ENCODE measurements at regions not wholly inside any gene's neighbourhood (a gene's known extent, or its start where the extent isn't known, plus 50 kb on each side); places are given as distances from the start of the nearest gene placed in this dataset.

DNA sequence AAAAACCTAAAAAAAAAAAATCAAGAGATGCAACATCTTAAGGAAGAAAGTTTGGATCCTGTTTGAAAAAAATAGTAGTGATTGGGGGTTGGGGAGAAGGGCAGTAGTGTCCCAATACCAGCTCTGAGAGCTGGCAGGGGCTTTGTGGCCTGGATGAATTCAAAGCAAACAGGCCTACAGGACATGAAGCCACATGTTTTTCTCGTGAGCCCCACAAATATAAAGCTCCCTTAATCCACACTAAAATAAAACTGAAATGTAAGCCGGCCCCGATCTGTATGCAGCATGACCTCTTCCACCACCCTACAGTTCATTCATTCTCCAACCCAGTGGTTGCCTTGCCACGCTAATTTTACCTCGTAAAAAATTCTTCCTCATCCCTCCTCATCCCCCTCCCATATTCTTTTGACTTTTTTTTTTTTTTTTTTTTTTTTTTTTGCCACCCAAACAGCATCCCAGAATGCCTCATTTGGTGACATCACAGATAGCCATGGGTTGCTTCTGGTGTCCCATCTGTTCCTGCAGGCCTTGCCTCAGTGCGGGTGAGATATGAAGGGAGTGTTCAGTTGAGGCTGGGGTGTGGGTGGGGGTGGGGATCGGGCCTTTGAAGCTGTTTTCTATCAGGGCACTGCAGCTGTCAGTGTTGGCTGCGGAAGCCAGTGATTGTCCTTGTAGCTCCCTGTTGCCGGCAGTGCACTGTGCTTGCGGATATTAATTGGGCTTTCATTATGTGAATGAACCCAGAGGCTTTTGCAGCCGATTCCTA is 81.6 kb upstream of the NFIB start:
- Histone ChIP-seq H3K27me3 (ENCODE audit: control insufficient read depth in 1 of 2, insufficient read depth in 2 of 2, low read length in 2 of 2) (no peaks in the 10 kb centered on the region), H3K4me3 (ENCODE audit: low read depth in 1 of 2, low read length in 2 of 2) (no peak overlapping the region), H3K4me1 (ENCODE audit: control insufficient read depth in 2 of 2, insufficient read depth in 2 of 2, low read length in 1 of 2) (no peaks in the 10 kb centered on the region), H3K36me3 (ENCODE audit: control insufficient read depth in 2 of 2, insufficient read depth in 2 of 2, low read length in 1 of 2) (no peaks in the 10 kb centered on the region), H3K9me3 (ENCODE audit: control insufficient read depth in 2 of 2, insufficient read depth in 1 of 2, low read depth in 1 of 2, low read length in 1 of 2) (no peaks in the 10 kb centered on the region), H3K27ac (ENCODE audit: low read depth in 2 of 2, low read length in 1 of 2) (no peak overlapping the region)
- WGBS, 2 donors, result 66 to 76% methylated on average over 11 of the region's 11 CpGs

DNA sequence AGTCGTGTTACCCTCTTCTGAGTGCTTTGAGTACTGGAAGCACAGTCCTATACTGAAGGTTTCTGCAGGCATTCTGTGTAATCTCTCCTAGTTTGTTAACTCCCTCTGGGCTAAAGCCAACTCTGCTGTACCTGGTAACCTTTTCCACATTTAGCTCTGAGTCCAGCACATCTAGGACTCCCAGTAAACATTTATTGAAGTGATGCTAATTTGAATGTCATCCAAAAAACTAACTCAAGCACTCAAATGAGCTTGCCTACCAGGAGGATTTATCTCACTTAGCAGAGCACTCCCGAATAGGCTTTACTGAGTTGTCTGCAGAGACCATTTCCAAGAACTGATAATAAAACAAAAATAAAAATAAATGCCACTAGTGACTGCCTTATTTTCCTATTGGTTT is 79.5 kb upstream of the NFIB start:
- 72 to 77% methylated on average over 2 of the region's 2 CpGs for WGBS, 2 donors
- Histone ChIP-seq H3K27me3 (ENCODE audit: control insufficient read depth in 1 of 2, insufficient read depth in 2 of 2, low read length in 2 of 2) (no peaks in the 10 kb centered on the region), H3K9me3 (ENCODE audit: control insufficient read depth in 2 of 2, insufficient read depth in 1 of 2, low read depth in 1 of 2, low read length in 1 of 2) (no peaks in the 10 kb centered on the region), H3K36me3 (ENCODE audit: control insufficient read depth in 2 of 2, insufficient read depth in 2 of 2, low read length in 1 of 2) (no peaks in the 10 kb centered on the region), H3K4me1 (ENCODE audit: control insufficient read depth in 2 of 2, insufficient read depth in 2 of 2, low read length in 1 of 2) (no peaks in the 10 kb centered on the region), H3K4me3 (ENCODE audit: low read depth in 1 of 2, low read length in 2 of 2) (no peak overlapping the region), H3K27ac (ENCODE audit: low read depth in 2 of 2, low read length in 1 of 2) (no peak overlapping the region)

DNA sequence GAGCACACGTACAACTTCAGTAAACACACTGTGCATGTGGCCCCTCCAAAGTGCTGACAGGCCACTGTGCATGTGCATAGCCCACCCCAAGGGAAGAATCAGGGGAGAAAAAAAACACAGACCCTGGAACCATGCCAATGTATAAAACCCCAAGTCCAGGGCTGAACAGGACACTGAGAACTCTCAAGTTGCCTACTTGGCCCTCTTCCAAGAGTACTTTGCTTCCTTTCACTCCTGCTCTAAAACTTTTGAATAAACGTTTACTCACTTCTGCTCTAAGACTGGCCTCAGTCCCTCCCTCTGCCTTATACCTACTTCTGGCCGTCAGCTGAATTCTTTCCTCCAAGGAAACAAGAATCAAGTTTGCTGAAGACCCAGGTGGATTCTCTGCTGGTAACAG is 77.7 kb upstream of the NFIB start:
- Histone ChIP-seq H3K27me3 (ENCODE audit: control insufficient read depth in 1 of 2, insufficient read depth in 2 of 2, low read length in 2 of 2) (no peaks in the 10 kb centered on the region), H3K4me3 (ENCODE audit: low read depth in 1 of 2, low read length in 2 of 2) (no peak overlapping the region), H3K36me3 (ENCODE audit: control insufficient read depth in 2 of 2, insufficient read depth in 2 of 2, low read length in 1 of 2) (no peaks in the 10 kb centered on the region), H3K9me3 (ENCODE audit: control insufficient read depth in 2 of 2, insufficient read depth in 1 of 2, low read depth in 1 of 2, low read length in 1 of 2) (no peaks in the 10 kb centered on the region), H3K4me1 (ENCODE audit: control insufficient read depth in 2 of 2, insufficient read depth in 2 of 2, low read length in 1 of 2) (no peaks in the 10 kb centered on the region), H3K27ac (ENCODE audit: low read depth in 2 of 2, low read length in 1 of 2) (no peak overlapping the region)
- 66 to 72% methylated on average over 3 of the region's 3 CpGs for WGBS, 2 donors

DNA sequence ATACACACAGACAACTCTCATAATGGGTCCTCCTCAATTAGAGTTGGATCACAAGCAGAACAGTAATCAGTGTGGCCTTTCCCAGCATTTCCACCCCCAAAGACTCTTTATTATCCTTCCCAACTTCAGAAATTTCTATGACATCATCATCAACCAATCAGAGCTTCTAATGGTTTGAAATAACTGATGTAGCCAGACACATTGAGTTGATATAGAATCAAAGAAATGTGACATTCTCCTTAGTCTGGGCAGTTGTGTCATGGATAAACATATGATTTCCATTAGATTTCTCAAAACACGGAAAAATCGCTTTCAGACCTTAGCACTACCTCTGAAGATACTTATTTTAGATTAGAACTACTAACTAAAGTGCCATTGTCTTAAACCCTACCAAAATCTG is 75.7 kb upstream of the NFIB start:
- no peaks in the 10 kb centered on the region for H3K27me3 ChIP-seq (ENCODE audit: control insufficient read depth in 1 of 2, insufficient read depth in 2 of 2, low read length in 2 of 2)
- no peaks in the 10 kb centered on the region for H3K9me3 ChIP-seq (ENCODE audit: control insufficient read depth in 2 of 2, insufficient read depth in 1 of 2, low read depth in 1 of 2, low read length in 1 of 2)
- H3K4me3 ChIP-seq (ENCODE audit: low read depth in 1 of 2, low read length in 2 of 2), result no peak overlapping the region
- no peaks in the 10 kb centered on the region for H3K4me1 ChIP-seq (ENCODE audit: control insufficient read depth in 2 of 2, insufficient read depth in 2 of 2, low read length in 1 of 2)
- WGBS, 2 donors, result 85 to 90% methylated on average over 2 of the region's 2 CpGs
- no peaks in the 10 kb centered on the region for H3K36me3 ChIP-seq (ENCODE audit: control insufficient read depth in 2 of 2, insufficient read depth in 2 of 2, low read length in 1 of 2)
- H3K27ac ChIP-seq (ENCODE audit: low read depth in 2 of 2, low read length in 1 of 2), result no peak overlapping the region

DNA sequence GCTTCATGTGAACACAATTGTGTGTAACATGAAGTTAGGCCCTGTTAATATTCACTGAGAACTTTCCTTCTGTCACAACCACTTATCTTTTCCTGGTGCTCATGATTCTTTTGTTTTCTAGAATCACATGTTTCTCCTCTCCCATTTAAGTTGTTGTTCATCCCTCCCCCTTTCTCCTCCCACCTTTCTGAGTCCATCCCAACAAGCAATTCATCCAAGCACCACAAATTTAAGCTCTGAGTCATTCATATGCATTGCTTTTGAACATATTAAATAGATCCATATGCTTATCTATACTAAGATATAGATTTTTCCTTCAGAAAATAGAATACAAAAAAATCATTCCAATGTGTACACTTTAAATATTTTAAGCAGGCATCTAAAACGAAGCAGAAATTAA is 75.2 kb upstream of the NFIB start:
- no peaks in the 10 kb centered on the region for H3K27me3 ChIP-seq (ENCODE audit: control insufficient read depth in 1 of 2, insufficient read depth in 2 of 2, low read length in 2 of 2)
- no peak overlapping the region for H3K27ac ChIP-seq (ENCODE audit: low read depth in 2 of 2, low read length in 1 of 2)
- H3K36me3 ChIP-seq (ENCODE audit: control insufficient read depth in 2 of 2, insufficient read depth in 2 of 2, low read length in 1 of 2), result no peaks in the 10 kb centered on the region
- H3K4me1 ChIP-seq (ENCODE audit: control insufficient read depth in 2 of 2, insufficient read depth in 2 of 2, low read length in 1 of 2), result no peaks in the 10 kb centered on the region
- H3K9me3 ChIP-seq (ENCODE audit: control insufficient read depth in 2 of 2, insufficient read depth in 1 of 2, low read depth in 1 of 2, low read length in 1 of 2), result no peaks in the 10 kb centered on the region
- 73 to 78% methylated on average over 1 of the region's 1 CpG for WGBS, 2 donors
- H3K4me3 ChIP-seq (ENCODE audit: low read depth in 1 of 2, low read length in 2 of 2), result no peak overlapping the region

DNA sequence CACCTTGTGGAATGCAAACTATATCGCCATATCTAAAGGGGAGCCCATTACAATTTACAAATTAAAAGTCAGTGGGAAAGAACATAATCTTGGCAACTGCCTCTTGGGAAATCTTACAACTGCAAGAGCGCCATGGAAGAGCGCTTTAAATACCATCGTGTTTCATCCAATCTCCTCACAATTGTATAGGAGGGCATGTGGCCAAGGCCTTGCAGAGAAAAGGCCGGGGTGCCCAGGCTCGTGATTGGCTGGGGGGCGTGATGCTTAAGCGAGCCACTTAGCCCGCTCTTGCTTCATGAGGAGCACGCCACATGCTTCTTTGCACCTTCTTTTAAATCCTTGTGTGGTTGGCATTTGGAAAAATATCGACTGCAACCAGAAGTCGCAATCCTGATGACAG is 69.8 kb upstream of the NFIB start:
- WGBS, 2 donors, result 92 to 93% methylated on average over 12 of the region's 12 CpGs
- Histone ChIP-seq H3K27me3 (ENCODE audit: control insufficient read depth in 1 of 2, insufficient read depth in 2 of 2, low read length in 2 of 2) (no peaks in the 10 kb centered on the region), H3K36me3 (ENCODE audit: control insufficient read depth in 2 of 2, insufficient read depth in 2 of 2, low read length in 1 of 2) (no peaks in the 10 kb centered on the region), H3K4me3 (ENCODE audit: low read depth in 1 of 2, low read length in 2 of 2) (no peak overlapping the region), H3K4me1 (ENCODE audit: control insufficient read depth in 2 of 2, insufficient read depth in 2 of 2, low read length in 1 of 2) (peaks cover 0 to 3% of the 10 kb centered on the region in 2 donors), H3K9me3 (ENCODE audit: control insufficient read depth in 2 of 2, insufficient read depth in 1 of 2, low read depth in 1 of 2, low read length in 1 of 2) (no peaks in the 10 kb centered on the region), H3K27ac (ENCODE audit: low read depth in 2 of 2, low read length in 1 of 2) (no peak overlapping the region)

DNA sequence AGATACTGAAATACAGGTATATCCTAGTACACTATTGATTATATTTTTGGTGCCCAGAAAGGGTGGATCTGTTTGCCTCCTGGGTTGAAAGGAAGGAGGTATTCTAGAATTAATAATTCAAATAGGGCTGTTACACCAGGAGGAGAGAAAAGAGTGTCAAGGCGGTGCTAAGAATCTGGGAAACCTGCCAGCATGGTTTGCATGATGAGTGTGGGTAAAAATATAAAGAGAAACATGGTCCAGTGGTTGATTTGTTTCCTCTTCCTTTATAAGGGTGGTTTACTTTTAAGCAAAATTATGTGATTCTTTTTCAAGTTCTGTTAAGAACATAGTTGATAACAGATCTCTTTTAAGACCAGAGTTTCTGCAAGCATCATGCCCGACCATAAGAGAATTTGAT is 69.4 kb upstream of the NFIB start:
- 48 to 55% methylated on average over 2 of the region's 2 CpGs for WGBS, 2 donors
- no peaks in the 10 kb centered on the region for H3K9me3 ChIP-seq (ENCODE audit: control insufficient read depth in 2 of 2, insufficient read depth in 1 of 2, low read depth in 1 of 2, low read length in 1 of 2)
- H3K36me3 ChIP-seq (ENCODE audit: control insufficient read depth in 2 of 2, insufficient read depth in 2 of 2, low read length in 1 of 2), result no peaks in the 10 kb centered on the region
- peaks cover 0 to 3% of the 10 kb centered on the region in 2 donors for H3K4me1 ChIP-seq (ENCODE audit: control insufficient read depth in 2 of 2, insufficient read depth in 2 of 2, low read length in 1 of 2)
- no peak overlapping the region for H3K27ac ChIP-seq (ENCODE audit: low read depth in 2 of 2, low read length in 1 of 2)
- no peaks in the 10 kb centered on the region for H3K27me3 ChIP-seq (ENCODE audit: control insufficient read depth in 1 of 2, insufficient read depth in 2 of 2, low read length in 2 of 2)
- no peak overlapping the region for H3K4me3 ChIP-seq (ENCODE audit: low read depth in 1 of 2, low read length in 2 of 2)

DNA sequence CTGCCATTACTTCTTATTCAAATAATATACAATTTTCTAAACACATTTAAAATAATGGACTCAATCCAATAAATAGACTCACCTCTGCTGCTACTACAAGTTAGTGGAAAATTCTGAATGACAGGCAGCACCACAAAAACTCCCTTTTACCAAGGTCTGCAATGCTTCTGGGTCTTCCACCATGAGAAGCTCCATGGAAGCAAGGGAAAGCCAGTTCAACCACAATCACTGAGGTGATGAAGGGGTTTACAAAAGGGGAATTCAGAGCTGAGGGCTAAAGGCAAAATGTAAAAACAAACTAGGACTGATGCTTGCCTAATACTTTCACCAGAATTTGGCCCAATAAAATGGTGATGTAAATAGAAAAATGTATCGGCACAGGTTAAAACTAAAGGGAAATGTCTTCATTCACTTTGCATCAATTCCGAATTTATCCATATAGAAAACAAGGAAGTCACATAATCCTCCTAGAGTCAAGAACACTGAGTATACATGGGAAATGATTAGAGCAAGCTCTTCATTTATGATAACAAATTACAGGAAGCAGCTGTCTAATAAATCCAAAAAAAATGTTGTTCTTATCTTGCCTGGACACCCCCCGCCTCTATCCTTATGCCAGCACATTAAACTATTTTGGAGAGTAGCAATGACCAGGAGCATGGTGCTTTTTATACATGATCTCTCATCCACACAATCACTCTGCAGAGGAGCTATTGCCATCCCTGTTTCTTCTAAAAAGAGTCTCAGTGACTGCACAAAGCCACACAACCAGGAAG is 66.3 kb upstream of the NFIB start:
- H3K9me3 ChIP-seq (ENCODE audit: control insufficient read depth in 2 of 2, insufficient read depth in 1 of 2, low read depth in 1 of 2, low read length in 1 of 2), result no peaks in the 10 kb centered on the region
- 85 to 86% methylated on average over 3 of the region's 3 CpGs for WGBS, 2 donors
- peaks cover 0 to 3% of the 10 kb centered on the region in 2 donors for H3K4me1 ChIP-seq (ENCODE audit: control insufficient read depth in 2 of 2, insufficient read depth in 2 of 2, low read length in 1 of 2)
- no peaks in the 10 kb centered on the region for H3K27me3 ChIP-seq (ENCODE audit: control insufficient read depth in 1 of 2, insufficient read depth in 2 of 2, low read length in 2 of 2)
- H3K27ac ChIP-seq (ENCODE audit: low read depth in 2 of 2, low read length in 1 of 2), result no peak overlapping the region
- H3K36me3 ChIP-seq (ENCODE audit: control insufficient read depth in 2 of 2, insufficient read depth in 2 of 2, low read length in 1 of 2), result no peaks in the 10 kb centered on the region
- no peak overlapping the region for H3K4me3 ChIP-seq (ENCODE audit: low read depth in 1 of 2, low read length in 2 of 2)

DNA sequence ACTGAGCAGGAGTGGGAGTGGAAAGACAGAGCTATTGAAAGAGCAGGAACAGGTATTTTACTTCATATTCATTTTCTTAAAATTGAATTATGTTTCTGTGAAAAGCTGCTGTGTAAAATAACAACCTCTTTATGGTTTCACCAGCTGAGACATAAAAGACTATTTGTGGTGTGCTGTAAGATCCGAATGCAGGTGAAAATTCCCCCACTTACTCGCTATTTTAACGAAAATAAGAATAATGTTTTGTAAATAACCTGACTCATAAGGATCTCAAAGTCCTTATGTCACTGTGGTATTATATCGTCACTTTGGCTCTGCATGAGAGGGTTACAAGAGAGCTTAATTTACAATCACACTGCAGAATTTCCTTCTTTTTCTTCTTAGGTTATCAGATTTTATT is 65.3 kb upstream of the NFIB start:
- 83 to 84% methylated on average over 4 of the region's 4 CpGs for WGBS, 2 donors
- Histone ChIP-seq H3K27ac (ENCODE audit: low read depth in 2 of 2, low read length in 1 of 2) (no peak overlapping the region), H3K4me3 (ENCODE audit: low read depth in 1 of 2, low read length in 2 of 2) (no peak overlapping the region), H3K27me3 (ENCODE audit: control insufficient read depth in 1 of 2, insufficient read depth in 2 of 2, low read length in 2 of 2) (no peaks in the 10 kb centered on the region), H3K4me1 (ENCODE audit: control insufficient read depth in 2 of 2, insufficient read depth in 2 of 2, low read length in 1 of 2) (peaks cover 0 to 3% of the 10 kb centered on the region in 2 donors), H3K9me3 (ENCODE audit: control insufficient read depth in 2 of 2, insufficient read depth in 1 of 2, low read depth in 1 of 2, low read length in 1 of 2) (no peaks in the 10 kb centered on the region), H3K36me3 (ENCODE audit: control insufficient read depth in 2 of 2, insufficient read depth in 2 of 2, low read length in 1 of 2) (no peaks in the 10 kb centered on the region)

DNA sequence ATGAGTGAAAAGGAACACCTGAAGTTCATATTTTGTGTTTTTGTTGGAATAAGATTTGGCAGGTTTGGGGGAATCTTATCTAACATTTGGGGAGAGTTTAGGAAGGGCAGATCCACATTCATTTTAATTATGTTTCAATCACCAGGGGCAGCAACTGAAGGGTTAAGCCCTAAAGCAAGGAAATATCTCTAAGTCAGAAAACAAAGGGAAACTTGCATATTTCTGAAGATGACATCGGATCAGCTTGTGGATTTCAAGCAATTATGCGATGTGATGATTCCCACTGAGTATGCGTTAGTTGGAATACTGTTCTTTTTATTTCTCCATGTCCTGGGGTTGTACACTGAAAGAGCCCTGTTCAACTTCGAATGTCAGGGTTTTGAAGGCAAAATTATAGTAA is 59.8 kb upstream of the NFIB start:
- WGBS, 2 donors, result 49 to 51% methylated on average over 4 of the region's 4 CpGs
- no peaks in the 10 kb centered on the region for H3K4me1 ChIP-seq (ENCODE audit: control insufficient read depth in 2 of 2, insufficient read depth in 2 of 2, low read length in 1 of 2)
- no peaks in the 10 kb centered on the region for H3K27me3 ChIP-seq (ENCODE audit: control insufficient read depth in 1 of 2, insufficient read depth in 2 of 2, low read length in 2 of 2)
- H3K4me3 ChIP-seq (ENCODE audit: low read depth in 1 of 2, low read length in 2 of 2), result no peak overlapping the region
- H3K27ac ChIP-seq (ENCODE audit: low read depth in 2 of 2, low read length in 1 of 2), result no peak overlapping the region
- no peaks in the 10 kb centered on the region for H3K36me3 ChIP-seq (ENCODE audit: control insufficient read depth in 2 of 2, insufficient read depth in 2 of 2, low read length in 1 of 2)
- H3K9me3 ChIP-seq (ENCODE audit: control insufficient read depth in 2 of 2, insufficient read depth in 1 of 2, low read depth in 1 of 2, low read length in 1 of 2), result no peaks in the 10 kb centered on the region

Measured in esophagus (tissue), 2 donors.